Suprapubic skin (tissue), 4 donors: ENCODE measurements at regions not wholly inside any gene's neighbourhood (a gene's known extent, or its start where the extent isn't known, plus 50 kb on each side); places are given as distances from the start of the nearest gene placed in this dataset.
"Not testable (repeated sequence)": the region's sequence is repeated elsewhere in the genome, so short reads cannot be mapped to it uniquely, and the experiment has no call there.

Experiments
- DNase-seq, 2 donors: peaks; one replicate each; pipeline ENCODE4 v3.0.0-alpha.2; 2019; ENCODE audit warnings: low spot score in 2 of 2
- H3K27ac ChIP-seq: fragments of 200-600 bp; sonication (generic); one replicate; pipeline ENCODE4 v1.5.1; 2019
- H3K27me3 ChIP-seq: fragments of 200-600 bp; sonication (generic); one replicate; pipeline ENCODE4 v1.5.1; 2019
- H3K36me3 ChIP-seq: fragments of 200-600 bp; sonication (generic); one replicate; pipeline ENCODE4 v1.5.1; 2019
- H3K4me1 ChIP-seq: fragments of 200-600 bp; sonication (generic); one replicate; pipeline ENCODE4 v1.5.1; 2019
- H3K4me3 ChIP-seq: fragments of 200-600 bp; sonication (generic); one replicate; pipeline ENCODE4 v1.5.1; 2019; ENCODE audit warnings: mild to moderate bottlenecking
- H3K9me3 ChIP-seq: fragments of 200-600 bp; sonication (generic); one replicate; pipeline ENCODE4 v1.5.1; 2019
- CTCF ChIP-seq, 2 donors: fragments of 200-600 bp in 1 of 2; fragments of 450-650 bp in 1 of 2; sonication (generic) in 1 of 2; IDR thresholded peaks; one replicate each; pipeline ENCODE4 v1.5.1; 2016 to 2019; ENCODE audit warnings: antibody characterized with exemption in 2 of 2, mild to moderate bottlenecking in 1 of 2, moderate library complexity in 1 of 2
- EP300 ChIP-seq: sonication (generic); formaldehyde crosslinking; IDR thresholded peaks from one replicate; pipeline ENCODE4 v1.6.1; 2017; ENCODE audit warnings: antibody characterized with exemption
- POLR2A ChIP-seq, 2 donors: fragments of 450-650 bp; IDR thresholded peaks; one replicate each; pipeline ENCODE4 v1.6.1; 2017; ENCODE audit warnings: antibody characterized with exemption in 2 of 2, mild to moderate bottlenecking in 2 of 2, moderate library complexity in 2 of 2
- POLR2AphosphoS5 ChIP-seq, 3 donors: sonication (generic); formaldehyde crosslinking; IDR thresholded peaks; one replicate each; pipeline ENCODE4 v1.6.1; 2017; ENCODE audit warnings: antibody characterized with exemption in 3 of 3
- WGBS: methylation state at CpG from one replicate; pipeline ENCODE4 v1.1.5; 2018; 5-methylcytosine and 5-hydroxymethylcytosine counted together

- H3K36me3 ChIP-seq = no peaks in the 10 kb centered on the region
- no peaks in the 10 kb centered on the region for H3K27me3 ChIP-seq
- no peak overlapping the region for H3K27ac ChIP-seq
- H3K4me3 ChIP-seq = no peak overlapping the region
- no peaks in the 10 kb centered on the region for H3K4me1 ChIP-seq
- 68% methylated on average over 2 of the region's 2 CpGs for WGBS
- TF ChIP-seq POLR2AphosphoS5 (IDR thresholded peaks at IDR 0.05) (no peak), POLR2A (IDR thresholded peaks at IDR 0.05) (no peak), EP300 (no peak), CTCF (IDR thresholded peaks at IDR 0.05) (no peak)
- DNase-seq = no peak
- H3K9me3 ChIP-seq = no peaks in the 10 kb centered on the region
Observed at GRCh38 chrX:45986971-45987370, 558.2 kb downstream of the ZNF674 start.

- H3K27ac ChIP-seq = no peak overlapping the region
- H3K4me1 ChIP-seq = no peaks in the 10 kb centered on the region
- no peak overlapping the region for H3K4me3 ChIP-seq
- TF ChIP-seq EP300 (no peak), POLR2A (IDR thresholded peaks at IDR 0.05) (no peak), POLR2AphosphoS5 (IDR thresholded peaks at IDR 0.05) (no peak)
- no peak for DNase-seq
- H3K9me3 ChIP-seq = no peaks in the 10 kb centered on the region
- H3K36me3 ChIP-seq = no peaks in the 10 kb centered on the region
- no peaks in the 10 kb centered on the region for H3K27me3 ChIP-seq
- 85% methylated on average over 1 of the region's 1 CpG for WGBS
Observed at GRCh38 chrX:45986081-45986480, 559.1 kb downstream of the ZNF674 start.

DNA sequence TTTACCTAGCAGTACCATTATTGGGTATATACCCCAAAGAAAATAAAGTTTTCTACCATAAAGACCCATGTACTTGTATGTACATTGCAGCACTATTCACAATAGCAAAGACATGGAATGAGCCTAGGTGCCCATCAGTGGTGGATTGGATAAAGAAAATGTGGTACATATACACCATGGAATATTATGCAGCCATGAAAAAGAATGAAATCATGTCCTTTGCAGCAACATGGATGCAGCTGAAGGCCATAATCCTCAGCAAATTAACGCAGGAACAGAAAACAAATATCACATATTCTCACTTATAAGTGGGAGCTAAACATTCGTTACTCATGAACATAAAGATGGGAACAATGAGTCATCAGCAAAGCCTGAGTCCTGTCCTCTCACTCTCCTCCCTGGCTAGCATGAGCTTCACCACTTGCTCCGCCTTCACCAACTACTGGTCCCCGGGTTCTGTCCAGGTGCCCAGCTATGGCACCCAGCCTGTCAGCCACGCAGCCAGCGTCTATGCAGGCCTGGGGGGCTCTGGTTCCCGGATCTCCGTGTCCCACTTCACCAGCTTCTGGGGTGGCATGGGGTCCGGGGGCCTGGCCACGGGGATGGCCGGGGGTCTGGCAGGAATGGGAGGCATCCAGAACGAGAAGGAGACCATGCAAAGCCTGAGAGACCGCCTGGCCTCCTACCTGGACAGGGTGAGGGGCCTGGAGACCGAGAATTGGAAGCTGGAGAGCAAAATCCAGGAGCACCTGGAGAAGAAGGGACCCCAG, 562.1 kb downstream of the ZNF674 start:
- H3K27ac ChIP-seq, H3K27me3 ChIP-seq, H3K9me3 ChIP-seq, DNase-seq, H3K36me3 ChIP-seq, H3K4me3 ChIP-seq, H3K4me1 ChIP-seq: not testable (repeated sequence)
- 85% methylated on average over 14 of the region's 14 CpGs for WGBS

DNA sequence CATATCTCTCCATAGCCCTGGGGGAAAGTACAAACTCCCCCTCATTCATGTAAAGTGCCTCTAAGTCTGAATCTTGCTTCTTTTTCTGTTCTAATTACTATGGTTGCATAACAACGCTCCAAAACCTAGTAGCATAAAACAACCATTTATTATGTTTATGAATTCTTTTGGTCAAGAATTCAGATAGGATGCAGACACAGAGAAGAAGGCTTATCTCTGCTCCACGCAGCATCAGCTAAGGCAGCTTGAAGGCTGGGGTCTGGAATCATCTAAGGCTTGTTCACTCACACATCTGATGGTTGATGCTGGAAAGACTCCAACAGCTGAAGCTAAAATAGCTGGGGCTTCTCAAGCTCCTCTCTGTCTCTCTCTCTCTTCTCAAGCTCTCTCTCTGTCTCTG, 564.5 kb downstream of the ZNF674 start:
- Histone ChIP-seq H3K27me3 (no peaks in the 10 kb centered on the region), H3K9me3 (no peaks in the 10 kb centered on the region), H3K27ac (no peak overlapping the region), H3K4me3 (no peak overlapping the region), H3K36me3 (no peaks in the 10 kb centered on the region), H3K4me1 (no peaks in the 10 kb centered on the region)
- WGBS = 71% methylated on average over 2 of the region's 2 CpGs
- no peak for DNase-seq
- no peak for TF ChIP-seq EP300
- no peak for TF ChIP-seq CTCF (IDR thresholded peaks at IDR 0.05)
- TF ChIP-seq POLR2A (IDR thresholded peaks at IDR 0.05) = no peak
- TF ChIP-seq POLR2AphosphoS5 (IDR thresholded peaks at IDR 0.05) = no peak

DNA sequence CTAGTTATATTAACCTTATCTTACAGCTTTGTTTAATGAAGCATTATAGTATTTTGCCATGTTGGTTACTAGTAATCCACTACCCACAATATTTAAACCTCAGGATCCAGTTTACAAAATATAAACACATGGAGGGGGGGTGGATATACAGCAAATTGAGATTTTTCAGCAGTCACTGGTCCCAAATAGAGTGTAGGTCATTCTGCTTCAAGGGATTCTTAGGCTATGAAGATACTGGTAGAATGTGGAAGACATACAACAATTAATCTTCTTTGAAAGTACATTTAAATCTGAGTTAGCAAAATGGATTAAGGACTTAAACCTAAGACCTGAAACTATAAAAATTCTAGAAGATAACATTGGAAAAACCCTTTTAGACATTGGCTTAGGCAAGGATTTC, 569.6 kb downstream of the ZNF674 start:
- TF ChIP-seq CTCF (IDR thresholded peaks at IDR 0.05) (no peak), EP300 (no peak), POLR2AphosphoS5 (IDR thresholded peaks at IDR 0.05) (no peak), POLR2A (IDR thresholded peaks at IDR 0.05) (no peak)
- Histone ChIP-seq H3K36me3 (no peaks in the 10 kb centered on the region), H3K27ac (no peak overlapping the region), H3K9me3 (no peaks in the 10 kb centered on the region), H3K4me3 (no peak overlapping the region), H3K4me1 (no peaks in the 10 kb centered on the region), H3K27me3 (no peaks in the 10 kb centered on the region)
- DNase-seq = no peak

DNA sequence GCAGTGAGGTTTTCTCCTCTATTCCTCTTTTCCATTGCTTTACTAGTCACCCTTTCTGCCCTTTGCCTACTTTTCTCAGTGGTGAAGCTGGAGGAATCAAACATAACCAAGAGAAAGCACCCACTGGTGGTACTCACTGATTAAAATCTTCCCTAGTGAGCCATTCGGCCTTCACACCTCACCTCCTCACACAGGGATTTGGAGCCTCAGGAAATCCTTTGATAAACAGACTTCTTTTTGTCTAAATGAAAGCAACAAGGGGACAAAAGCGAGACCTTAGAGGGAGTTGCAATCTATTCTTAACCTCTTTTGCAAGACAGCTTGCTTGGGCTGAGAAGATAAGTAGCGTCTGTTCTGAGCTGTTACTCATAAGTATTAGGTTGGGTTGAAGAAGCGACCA, 572.6 kb downstream of the ZNF674 start:
- DNase-seq = no peak
- no peaks in the 10 kb centered on the region for H3K36me3 ChIP-seq
- H3K4me1 ChIP-seq = no peaks in the 10 kb centered on the region
- no peaks in the 10 kb centered on the region for H3K9me3 ChIP-seq
- TF ChIP-seq EP300 = no peak
- TF ChIP-seq POLR2AphosphoS5 (IDR thresholded peaks at IDR 0.05) = no peak
- TF ChIP-seq CTCF (IDR thresholded peaks at IDR 0.05) = no peak
- no peak for TF ChIP-seq POLR2A (IDR thresholded peaks at IDR 0.05)
- no peaks in the 10 kb centered on the region for H3K27me3 ChIP-seq
- H3K27ac ChIP-seq = no peak overlapping the region
- no peak overlapping the region for H3K4me3 ChIP-seq
- 77% methylated on average over 4 of the region's 4 CpGs for WGBS
